ENCODE measurements at regions not wholly inside any gene's neighbourhood (a gene's known extent, or its start where the extent isn't known, plus 50 kb on each side); places are given as distances from the start of the nearest gene placed in this dataset.

DNA sequence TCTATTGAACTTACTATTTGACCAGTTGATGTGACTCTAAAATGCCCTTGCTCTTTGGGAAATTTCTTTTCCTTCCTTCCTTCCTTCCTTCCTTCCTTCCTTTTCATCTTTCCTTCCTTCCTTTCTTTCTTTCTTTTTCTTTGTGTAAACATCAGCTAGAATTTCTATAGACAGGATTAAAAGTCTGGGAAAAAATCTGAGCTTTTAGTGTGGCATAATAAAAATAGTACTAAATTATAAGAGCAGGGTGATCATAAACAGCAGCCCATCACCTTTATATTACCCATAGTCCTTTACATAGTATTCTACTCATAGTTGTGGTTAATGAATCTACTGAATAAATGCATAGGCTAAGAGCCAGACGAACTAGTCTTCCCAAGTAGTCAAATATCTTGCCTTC lies 281.0 kb upstream of the DAB1 start:
- TF ChIP-seq, protein P1, sequence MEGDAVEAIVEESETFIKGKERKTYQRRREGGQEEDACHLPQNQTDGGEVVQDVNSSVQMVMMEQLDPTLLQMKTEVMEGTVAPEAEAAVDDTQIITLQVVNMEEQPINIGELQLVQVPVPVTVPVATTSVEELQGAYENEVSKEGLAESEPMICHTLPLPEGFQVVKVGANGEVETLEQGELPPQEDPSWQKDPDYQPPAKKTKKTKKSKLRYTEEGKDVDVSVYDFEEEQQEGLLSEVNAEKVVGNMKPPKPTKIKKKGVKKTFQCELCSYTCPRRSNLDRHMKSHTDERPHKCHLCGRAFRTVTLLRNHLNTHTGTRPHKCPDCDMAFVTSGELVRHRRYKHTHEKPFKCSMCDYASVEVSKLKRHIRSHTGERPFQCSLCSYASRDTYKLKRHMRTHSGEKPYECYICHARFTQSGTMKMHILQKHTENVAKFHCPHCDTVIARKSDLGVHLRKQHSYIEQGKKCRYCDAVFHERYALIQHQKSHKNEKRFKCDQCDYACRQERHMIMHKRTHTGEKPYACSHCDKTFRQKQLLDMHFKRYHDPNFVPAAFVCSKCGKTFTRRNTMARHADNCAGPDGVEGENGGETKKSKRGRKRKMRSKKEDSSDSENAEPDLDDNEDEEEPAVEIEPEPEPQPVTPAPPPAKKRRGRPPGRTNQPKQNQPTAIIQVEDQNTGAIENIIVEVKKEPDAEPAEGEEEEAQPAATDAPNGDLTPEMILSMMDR (IDR thresholded peaks at IDR 0.05): no peak
- TF ChIP-seq EZH2 (IDR thresholded peaks at IDR 0.05; ENCODE audit: borderline replicate concordance, insufficient read depth, low read depth, low read length, poor library complexity, severe bottlenecking): no peak
- Histone ChIP-seq H3K4me3 (ENCODE audit: control extremely low read depth in 1 of 5, extremely low read depth in 1 of 5, insufficient read depth in 1 of 5, low read depth in 2 of 5, low read length in 4 of 5) (no peak overlapping the region), H3K36me3 (replicated peaks in 1 of 2; ENCODE audit: control extremely low read depth in 1 of 2, control insufficient read depth in 1 of 2, extremely low read depth in 1 of 2, insufficient read depth in 2 of 2, low read length in 1 of 2) (no peaks in the 10 kb centered on the region), H2AFZ (ENCODE audit: insufficient read depth, low read depth, low read length, poor library complexity, severe bottlenecking) (no peak overlapping the region), H3K27ac (ENCODE audit: low read length in 2 of 2) (no peak overlapping the region), H3K4me2 (replicated peaks; ENCODE audit: low read depth, low read length, poor library complexity, severe bottlenecking) (no peak overlapping the region), H3K27me3 (replicated peaks in 1 of 4; ENCODE audit: control extremely low read depth in 1 of 4, control insufficient read depth in 3 of 4, insufficient read depth in 4 of 4, low read length in 3 of 4) (no peaks in the 10 kb centered on the region), H4K20me1 (ENCODE audit: control insufficient read depth, insufficient read depth, low read length, poor library complexity, severe bottlenecking) (no peaks in the 10 kb centered on the region), H3K9me3 (ENCODE audit: control extremely low read depth in 1 of 3, control insufficient read depth in 2 of 3, insufficient read depth in 1 of 3, low read length in 2 of 3) (no peaks in the 10 kb centered on the region), H3K9ac (ENCODE audit: low read length) (no peak overlapping the region), H3K79me2 (ENCODE audit: control insufficient read depth, insufficient read depth, low read length) (no peaks in the 10 kb centered on the region), H3K4me1 (ENCODE audit: control insufficient read depth in 2 of 2, insufficient read depth in 2 of 2, low read length in 2 of 2) (no peaks in the 10 kb centered on the region)
- ATAC-seq (ENCODE audit: low read depth) (no peak), DNase-seq (no peak)
- intact Hi-C loops (cut with micrococcal nuclease): no loop called here
- Mint-ChIP-seq H3K27me3 (no peaks in the 10 kb centered on the region), H3K9me3 (ENCODE audit: insufficient read depth) (no peaks in the 10 kb centered on the region), H3K27ac (no peak overlapping the region), H3K4me3 (no peak overlapping the region), H3K4me1 (no peaks in the 10 kb centered on the region)
- no CpG with 5 or more reads among the region's 1 CpG for WGBS (ENCODE audit: insufficient coverage)
- POLR2A ChIA-PET: no interaction called here
- CTCF ChIA-PET: no interaction called here

DNA sequence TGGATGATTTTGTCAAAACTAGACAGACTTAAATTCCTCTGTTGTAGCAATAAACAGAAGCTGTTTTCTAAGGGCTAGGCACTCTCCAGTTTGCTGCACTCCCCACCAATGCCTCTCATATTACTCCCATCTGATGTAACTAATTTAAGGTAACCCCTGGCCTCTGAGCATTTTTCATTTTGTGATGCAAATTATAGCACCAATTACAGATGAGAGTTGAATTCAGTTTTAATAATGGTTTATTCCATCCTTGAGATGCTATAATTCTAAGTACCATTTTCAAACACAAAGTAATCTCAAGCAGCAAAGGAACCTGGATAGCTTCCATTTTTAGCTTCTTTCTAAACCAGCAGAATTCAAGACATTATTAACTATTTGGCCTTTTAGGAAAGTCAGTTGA lies 280.4 kb upstream of the DAB1 start:
- Histone ChIP-seq H3K9ac (ENCODE audit: low read length) (no peak overlapping the region), H2AFZ (ENCODE audit: insufficient read depth, low read depth, low read length, poor library complexity, severe bottlenecking) (no peak overlapping the region), H3K4me3 (ENCODE audit: control extremely low read depth in 1 of 5, extremely low read depth in 1 of 5, insufficient read depth in 1 of 5, low read depth in 2 of 5, low read length in 4 of 5) (no peak overlapping the region), H3K79me2 (ENCODE audit: control insufficient read depth, insufficient read depth, low read length) (no peaks in the 10 kb centered on the region), H4K20me1 (ENCODE audit: control insufficient read depth, insufficient read depth, low read length, poor library complexity, severe bottlenecking) (no peaks in the 10 kb centered on the region), H3K27me3 (replicated peaks in 1 of 4; ENCODE audit: control extremely low read depth in 1 of 4, control insufficient read depth in 3 of 4, insufficient read depth in 4 of 4, low read length in 3 of 4) (no peaks in the 10 kb centered on the region), H3K4me1 (ENCODE audit: control insufficient read depth in 2 of 2, insufficient read depth in 2 of 2, low read length in 2 of 2) (no peaks in the 10 kb centered on the region), H3K27ac (ENCODE audit: low read length in 2 of 2) (no peak overlapping the region), H3K36me3 (replicated peaks in 1 of 2; ENCODE audit: control extremely low read depth in 1 of 2, control insufficient read depth in 1 of 2, extremely low read depth in 1 of 2, insufficient read depth in 2 of 2, low read length in 1 of 2) (no peaks in the 10 kb centered on the region), H3K9me3 (ENCODE audit: control extremely low read depth in 1 of 3, control insufficient read depth in 2 of 3, insufficient read depth in 1 of 3, low read length in 2 of 3) (no peaks in the 10 kb centered on the region), H3K4me2 (replicated peaks; ENCODE audit: low read depth, low read length, poor library complexity, severe bottlenecking) (no peak overlapping the region)
- Mint-ChIP-seq H3K27ac (no peak overlapping the region), H3K27me3 (no peaks in the 10 kb centered on the region), H3K9me3 (ENCODE audit: insufficient read depth) (no peaks in the 10 kb centered on the region), H3K4me1 (no peaks in the 10 kb centered on the region), H3K4me3 (no peak overlapping the region)
- TF ChIP-seq, protein P1 (IDR thresholded peaks at IDR 0.05): no peak
- no peak for TF ChIP-seq EZH2 (IDR thresholded peaks at IDR 0.05; ENCODE audit: borderline replicate concordance, insufficient read depth, low read depth, low read length, poor library complexity, severe bottlenecking)
- ATAC-seq (ENCODE audit: low read depth) (no peak), DNase-seq (no peak)
- intact Hi-C loops (cut with micrococcal nuclease): no loop called here
- ChIA-PET CTCF (no interaction called here), POLR2A (no interaction called here)
